GM04504 (cell line): ENCODE measurements at regions not wholly inside any gene's neighbourhood (a gene's known extent, or its start where the extent isn't known, plus 50 kb on each side); places are given as distances from the start of the nearest gene placed in this dataset.

ENCODE experiments used
- DNase-seq: peaks from one replicate; pipeline ENCODE4 v3.0.0-alpha.2; 2012; ENCODE audit warnings: low read depth

DNA sequence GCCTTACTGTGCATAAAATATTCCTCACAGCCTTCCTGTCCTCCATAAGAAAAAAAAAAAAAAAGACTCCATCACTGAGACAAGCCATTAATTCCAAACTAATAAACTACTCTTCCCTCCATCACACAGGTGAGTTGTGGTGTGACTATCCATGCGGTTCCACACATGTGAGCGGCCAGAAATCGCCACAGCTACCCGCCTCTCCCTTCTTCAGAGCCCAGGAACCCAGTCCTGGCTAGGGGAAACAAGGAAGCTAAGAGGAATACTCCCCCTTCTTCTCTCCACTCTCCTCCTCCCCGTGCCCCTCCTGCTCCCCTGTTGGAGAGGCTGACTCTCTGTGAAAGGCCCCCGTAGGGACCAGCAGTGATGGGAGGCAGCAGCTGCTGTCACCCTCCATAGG lies 128.6 kb upstream of the ARID1B start:
- no peak for DNase-seq

DNA sequence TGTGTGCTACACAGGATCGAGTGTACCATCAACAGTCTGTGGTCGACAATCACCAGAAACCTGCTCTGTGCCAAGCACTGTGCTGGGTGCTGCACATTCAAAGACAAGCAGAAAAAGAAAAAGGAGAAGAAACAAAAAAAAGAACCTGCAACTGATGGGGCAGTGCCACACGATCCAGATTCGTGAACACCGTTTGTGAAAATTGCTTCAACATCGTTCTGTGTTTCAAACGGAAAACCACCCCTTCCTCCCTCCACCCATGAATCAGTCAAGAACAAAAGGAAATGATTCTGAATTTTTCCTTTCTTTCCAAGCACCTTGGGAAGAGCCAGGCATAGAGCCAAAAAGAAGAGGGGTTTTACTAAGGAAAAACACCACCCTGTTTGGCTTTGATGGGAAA lies 129.2 kb upstream of the ARID1B start:
- DNase-seq: no peak

DNA sequence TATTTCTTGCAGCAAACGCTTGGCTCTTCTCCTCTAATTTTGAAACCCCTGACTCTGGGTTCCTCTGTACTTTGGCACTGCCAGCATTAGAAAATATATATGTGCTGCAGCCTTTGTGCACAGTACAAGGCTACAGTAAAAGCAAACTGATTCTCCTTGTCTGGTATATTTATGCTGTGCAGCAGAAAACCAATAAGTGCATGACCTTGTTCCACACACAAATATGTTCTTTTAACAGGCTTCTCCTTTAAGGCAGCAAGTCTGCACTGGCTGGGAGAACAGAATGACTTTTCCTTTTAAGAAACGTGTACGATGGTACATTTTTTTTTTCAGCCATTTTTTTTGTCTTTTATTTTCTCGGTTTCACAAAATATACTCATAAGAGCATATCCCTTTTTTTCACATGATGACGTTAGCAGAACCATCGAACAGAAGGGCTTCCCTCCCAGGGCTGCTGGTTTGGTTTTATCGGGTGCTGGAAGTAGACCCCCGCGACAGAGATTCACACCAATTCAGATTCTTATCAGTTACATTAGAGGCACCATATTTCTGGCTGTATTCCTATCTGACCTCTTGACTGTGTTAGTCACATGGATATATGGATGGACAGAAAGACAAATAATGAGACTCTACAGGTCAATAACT lies 129.9 kb upstream of the ARID1B start:
- no peak for DNase-seq

DNA sequence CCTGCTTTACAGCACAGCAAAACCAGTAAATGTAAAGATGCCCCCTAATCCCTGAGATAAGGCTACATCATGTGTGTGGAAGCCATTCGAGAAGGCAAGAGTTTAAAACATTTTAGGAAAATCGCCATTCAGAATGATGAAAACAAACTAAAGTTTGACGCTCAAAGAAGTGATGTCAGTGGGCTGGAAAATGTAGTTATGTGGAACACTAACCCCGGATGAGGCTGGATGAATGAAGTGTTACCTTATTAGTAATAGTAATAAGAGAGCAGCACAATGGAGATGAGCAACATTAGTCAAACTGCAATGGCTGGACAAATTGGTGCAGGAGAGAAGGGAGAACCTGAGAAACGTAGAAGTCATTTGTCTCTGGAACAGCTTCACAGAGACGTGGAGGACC lies 130.7 kb upstream of the ARID1B start:
- DNase-seq: no peak

DNA sequence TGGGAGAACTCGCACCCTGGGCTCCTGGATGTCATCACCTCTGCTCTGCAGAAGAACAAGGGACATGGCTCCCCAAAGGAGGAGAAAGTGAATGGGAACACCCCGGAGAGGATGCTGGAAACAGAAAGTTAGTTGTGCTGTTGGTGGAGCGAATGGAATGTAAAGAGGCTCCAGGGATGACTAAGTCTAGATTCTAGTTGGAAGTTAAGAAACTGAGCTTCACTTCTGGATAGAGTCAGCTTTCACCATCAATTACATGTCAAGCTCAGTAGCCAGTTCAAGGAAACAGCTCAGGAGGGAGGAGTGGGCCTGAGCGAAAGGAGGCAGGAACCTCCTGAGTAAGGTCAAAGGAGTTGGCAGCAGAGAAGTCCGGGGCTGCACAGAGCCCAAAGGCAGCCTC lies 132.1 kb upstream of the ARID1B start:
- no peak for DNase-seq

DNA sequence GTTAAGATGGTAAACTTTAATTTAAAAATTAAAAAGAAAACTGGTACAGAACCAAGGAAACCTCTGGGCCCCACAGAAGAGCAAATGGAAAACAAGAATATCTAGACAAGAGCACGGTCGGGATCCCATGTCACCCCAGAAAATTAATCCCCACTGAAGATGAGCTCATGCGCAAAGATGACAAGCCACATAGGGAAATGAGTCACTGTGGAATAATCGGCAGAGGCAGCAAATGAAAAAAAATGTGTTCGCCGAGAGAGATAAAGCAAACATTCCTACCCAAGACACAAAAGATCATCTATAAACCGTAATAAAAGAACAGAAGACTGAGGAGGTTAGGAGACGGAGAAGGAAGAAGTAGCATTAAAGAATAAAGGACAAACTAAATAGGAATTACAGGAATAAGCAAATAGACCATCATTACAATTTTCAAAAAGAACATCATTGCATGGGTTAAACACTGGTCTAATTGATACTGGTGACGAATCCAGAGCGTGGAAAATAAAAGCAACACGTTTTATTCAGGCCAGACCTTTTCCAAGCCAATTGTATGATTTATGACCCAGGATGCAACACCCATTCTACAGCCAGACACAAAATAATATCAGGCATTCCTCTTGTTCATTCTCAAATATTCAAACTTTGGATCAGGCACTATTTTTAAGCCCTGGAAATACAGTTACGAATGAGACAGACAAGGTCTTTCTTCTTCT lies 138.0 kb upstream of the ARID1B start:
- no peak for DNase-seq

DNA sequence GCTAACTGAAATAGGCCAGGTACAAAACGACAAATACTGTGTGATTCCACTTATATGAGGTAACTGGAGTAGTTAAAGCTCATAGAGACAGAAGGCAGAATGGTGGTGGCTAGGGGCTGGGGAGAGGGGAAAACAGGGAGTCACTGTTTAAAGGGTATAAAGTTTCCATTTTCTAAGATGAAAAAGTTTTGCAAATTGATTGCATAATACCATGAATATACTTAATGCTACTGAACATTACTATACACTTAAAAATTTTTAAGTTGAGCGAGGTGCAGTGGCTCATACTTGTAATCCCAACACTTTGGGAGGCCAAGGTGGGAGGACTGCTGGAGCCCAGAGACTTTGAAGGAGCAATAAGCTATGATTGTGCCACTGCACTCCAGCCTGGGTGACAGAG lies 138.6 kb upstream of the ARID1B start:
- no peak for DNase-seq

DNA sequence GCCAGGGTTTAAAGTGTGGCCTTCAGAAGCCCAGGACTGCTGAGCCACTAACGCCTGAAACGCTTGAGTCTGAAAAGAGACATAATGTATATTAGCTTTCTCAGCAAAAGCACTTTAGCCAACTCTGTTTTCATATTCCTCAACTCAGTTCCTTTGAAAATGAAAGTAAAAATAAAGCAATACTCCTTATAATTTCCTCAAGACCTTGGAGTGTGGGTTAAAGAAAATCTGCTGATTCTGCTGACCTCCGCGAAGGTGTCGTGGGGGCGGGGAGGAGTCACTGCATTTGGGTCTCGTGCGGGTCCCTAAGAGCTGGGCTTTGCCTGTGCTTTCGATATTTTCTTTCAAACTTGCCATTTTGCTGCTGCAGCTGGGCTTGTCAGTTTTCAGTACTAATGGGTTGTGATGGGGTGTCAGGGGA lies 142.2 kb upstream of the ARID1B start:
- DNase-seq: no peak

DNA sequence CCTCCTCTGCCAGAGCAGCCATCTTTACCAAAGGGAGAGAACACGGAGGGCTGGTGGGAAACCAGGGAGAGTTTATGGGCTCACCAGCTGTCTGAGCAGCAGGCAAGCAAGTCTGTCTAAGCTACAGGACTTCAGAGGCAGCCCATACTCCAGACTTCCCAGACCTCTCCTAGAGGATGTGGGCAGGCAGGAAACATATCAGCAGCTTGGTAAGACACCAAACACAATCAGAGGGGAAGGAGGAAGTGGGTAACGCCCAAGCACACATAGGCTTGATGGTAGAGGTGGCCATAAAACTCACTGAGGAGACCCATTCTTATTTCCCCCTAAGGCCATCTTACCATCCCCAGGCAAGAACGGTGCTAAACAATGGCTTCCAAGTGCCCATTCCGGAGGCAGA lies 143.1 kb upstream of the ARID1B start:
- DNase-seq: no peak

DNA sequence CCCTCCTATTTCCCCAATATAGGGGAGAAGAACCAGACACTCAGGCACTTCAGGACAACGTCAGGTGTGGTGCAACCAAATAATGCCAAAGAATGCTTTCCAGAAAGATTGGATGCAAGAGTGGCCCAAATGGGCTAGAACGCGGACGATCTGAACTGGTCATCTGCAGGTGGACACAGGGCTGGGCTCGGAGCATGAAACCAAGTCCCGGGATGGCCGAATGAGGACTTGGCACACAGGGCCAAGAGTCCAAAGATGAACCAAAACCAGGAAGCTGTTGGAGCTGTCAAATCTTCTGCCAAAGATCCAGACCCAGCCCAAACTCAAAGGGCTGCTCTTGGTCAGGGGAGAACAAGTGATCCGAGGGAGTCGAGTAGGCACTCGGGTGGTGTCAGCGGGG lies 143.9 kb upstream of the ARID1B start:
- no peak for DNase-seq

DNA sequence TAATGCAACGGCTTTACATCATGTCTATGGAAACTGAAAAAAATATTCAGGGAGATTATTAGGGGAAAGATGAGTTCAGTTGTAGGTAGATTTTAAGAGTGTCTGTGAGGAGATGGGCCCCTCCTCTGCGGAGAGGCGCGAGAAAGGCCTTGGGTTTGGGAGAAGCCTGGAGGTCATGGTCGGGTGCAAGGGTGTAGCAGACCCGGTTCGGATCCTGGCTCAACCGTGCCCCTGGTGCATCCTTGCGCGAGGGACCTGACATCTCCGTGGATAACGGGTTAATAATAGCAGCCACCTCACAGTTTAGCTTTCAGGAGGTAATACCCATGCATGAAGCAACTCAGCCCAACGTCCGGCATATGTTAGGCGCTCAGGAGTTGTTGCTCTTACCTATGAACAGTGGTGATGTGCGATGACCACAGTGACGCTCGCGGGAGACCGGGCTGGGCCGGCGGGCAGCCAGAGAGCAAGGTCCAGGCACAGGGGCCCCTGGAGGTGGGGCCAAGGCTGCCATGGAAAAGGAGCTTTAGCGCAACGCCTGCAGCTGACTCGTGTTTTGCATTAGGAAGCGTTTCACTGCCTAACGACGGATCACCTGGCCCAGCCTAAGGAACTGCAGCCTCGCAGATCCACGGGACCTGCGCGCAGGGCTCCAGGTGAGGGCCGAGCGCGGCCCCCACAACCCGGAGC lies 146.4 kb upstream of the ARID1B start:
- no peak for DNase-seq

DNA sequence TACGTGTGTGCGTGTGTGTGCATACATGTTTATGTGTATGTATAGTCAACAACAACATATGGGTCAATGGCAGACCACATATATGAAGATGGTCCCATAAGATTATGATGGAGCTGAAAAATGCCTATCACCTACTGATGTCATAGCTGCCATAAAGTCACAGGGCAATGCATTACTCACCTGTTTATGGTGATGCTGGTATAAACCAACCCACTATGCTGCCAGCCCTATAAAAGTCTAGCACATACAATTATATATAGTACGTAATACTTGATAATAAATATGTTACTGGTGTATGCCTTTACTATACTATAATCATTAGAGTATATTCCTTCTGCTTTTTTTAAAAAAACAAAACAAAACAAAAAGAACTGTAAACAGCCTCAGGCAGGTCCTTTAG lies 148.4 kb upstream of the ARID1B start:
- no peak for DNase-seq

DNA sequence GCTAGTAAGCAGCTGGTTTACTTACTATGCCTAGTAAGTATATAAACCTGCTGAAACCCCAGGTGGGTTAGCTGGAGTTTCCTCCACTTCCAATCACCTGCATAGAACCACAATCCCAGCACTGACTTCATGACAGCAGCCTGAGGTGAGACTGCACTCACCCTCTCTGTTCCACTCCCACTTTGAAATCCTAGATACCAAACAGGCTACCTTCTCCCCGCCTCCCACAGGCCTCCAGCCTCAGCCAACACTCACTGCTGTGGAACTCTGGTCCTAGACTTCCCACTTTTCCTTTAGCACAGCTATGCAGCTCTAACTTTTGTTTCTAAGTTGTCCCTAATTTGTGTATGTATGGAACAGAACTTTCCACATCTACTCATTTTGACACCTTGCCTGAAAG lies 149.7 kb upstream of the ARID1B start:
- no peak for DNase-seq

DNA sequence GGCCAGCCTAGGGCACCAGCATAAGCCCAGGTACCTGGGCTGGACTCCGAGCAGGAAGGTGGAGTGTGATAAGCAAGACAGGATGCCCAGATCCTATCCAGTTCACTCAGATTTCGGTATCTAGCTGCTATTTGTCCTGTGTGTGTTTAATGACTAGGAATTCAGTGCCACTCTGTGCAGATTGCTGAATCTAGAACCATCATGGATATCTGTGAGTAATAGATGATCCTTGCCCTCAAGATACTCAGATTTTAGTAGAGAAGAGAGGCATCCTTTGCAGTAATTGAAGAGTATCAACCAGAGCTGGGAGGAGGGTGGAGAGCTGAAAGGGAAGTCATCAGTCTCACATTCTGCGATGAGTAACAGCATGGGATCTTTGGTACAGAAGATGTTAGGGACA lies 155.0 kb upstream of the ARID1B start:
- DNase-seq: no peak

DNA sequence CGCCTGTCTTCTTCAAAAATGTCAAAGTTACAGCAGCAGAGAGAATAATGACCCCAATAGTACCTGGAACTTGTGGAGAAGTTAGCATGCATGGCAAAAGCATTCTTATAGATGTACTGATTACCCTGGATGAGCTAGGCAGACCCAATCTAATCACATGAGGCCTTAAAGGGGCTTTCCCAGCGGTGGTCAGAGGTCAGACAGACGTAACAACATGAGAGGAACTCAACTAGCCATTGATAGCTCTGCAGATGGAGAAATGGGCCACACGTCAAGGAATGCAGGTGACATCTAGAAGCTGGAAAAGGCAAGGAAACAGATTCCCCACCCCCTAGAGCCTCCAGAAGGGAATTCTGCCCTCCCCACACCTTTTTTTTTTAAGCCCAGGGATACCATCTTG lies 156.8 kb upstream of the ARID1B start:
- DNase-seq: no peak

DNA sequence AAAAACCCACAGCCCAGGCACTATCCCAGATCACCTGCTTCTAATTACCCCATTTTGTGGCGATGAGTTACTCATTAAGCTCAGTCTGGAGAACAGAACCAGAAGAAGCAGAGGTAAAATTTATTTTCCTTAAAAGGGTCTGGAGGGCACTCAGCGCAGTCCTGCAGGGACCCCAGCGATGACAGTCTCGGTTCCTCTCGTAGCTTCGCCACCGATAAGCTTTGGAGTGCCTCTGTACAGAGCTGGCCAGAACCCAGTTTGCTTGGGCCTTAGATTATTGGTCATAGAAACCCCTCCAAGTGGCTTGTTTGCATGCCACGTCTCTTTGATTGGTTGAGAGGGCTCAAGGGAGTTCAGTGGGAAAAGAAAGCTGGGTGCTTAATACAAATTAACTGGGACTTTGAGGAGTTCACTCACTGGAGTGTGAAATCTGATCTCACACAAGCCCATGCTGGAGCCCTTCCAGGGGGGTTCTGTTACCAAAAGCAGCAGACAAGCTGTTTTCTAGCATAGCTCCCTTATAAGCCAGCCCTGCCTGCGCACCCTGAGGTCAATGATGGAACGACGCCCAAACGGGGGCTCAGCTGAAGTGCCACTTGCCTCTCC lies 158.5 kb upstream of the ARID1B start:
- DNase-seq: no peak

DNA sequence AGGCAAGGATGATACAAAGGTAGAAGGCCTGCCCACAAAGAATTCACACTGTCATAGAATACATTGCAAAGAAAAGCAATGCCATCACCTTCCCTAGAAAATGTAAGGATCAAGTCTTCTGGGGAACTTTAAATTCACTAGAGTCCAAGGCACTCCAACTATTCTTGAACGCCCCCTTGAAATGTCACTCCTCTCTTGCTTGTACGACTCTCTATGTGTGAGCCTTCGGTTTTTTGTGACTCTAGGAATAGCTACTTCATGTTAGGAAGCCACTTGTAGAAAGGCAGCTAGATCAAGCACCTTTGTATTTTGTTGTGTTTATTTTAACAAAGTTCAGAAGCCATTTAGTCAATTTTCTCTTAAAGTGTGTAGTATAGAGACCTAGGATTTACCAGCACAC lies 159.2 kb upstream of the ARID1B start:
- DNase-seq: no peak

DNA sequence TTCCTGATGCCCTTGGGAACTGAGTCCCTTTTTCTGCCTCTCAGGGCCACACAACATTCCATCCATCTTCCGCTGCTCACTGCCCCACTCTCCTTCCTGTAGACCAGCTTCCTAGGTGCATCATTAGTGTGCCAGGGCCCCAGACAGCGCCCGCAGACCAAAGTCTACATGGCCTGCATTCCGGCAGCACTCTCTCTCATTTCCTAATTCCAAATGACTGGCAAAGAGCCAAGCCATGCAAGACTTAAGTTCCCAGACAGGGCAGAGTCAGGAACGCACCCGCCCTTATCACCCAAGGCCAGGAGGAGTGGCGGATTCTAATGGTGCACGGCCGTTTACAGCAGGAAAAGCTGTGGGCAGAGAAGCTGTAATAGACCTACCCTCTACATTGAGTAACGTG lies 159.8 kb upstream of the ARID1B start:
- DNase-seq: no peak

DNA sequence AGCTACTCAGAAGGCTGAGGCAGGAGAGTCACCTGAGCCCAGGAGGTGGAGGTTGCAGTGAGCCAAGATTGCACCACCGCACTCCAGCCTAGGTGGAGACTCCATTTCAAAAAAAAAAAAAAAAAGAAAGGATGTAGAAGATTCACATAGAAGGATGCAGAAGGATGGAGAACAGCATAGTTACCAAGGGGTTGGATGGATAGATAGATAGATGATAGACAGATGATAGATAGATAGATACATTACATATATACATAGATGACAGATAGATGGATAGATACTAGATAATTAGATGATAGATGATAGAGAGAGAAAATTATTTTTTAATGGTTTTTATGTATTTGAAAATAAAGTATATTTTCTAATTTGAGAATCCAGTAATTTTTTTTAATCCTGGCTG lies 160.7 kb upstream of the ARID1B start:
- no peak for DNase-seq

DNA sequence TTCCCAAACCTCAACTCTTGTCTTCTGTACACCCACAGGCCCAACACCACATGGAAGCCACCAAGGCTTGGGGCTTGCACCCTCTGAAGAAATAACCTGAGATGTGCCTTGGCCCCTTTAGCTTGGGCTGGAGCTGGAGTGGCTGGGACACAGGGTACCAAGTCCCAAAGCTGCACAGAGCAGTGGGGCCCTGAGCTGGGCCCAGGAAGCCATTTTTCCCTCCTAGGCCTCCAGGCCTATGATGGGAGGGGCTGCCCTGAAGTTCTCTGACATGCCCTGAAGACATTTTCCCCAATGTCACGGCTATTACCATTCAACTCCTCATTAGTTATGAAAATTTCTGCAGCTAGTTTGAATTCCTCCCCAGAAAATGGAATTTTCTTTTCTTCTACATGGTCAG lies 163.2 kb upstream of the ARID1B start:
- no peak for DNase-seq

DNA sequence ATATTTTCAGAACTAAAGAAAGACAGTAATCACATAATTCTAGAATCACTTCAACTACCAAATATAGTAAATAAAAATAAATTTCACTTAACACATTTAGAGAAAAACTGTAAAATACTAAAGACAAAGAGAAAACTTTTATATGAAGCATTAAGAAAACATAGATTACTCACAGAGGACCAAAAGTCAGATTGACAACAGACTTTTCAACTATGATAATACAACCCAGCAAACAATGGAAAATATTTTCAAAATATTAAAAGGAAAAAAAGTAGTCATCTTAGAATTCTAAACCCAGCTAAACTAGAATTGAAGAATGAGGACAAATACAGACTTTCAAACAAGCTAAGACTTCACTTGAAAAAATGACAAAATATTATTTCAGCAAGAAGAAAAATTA lies 164.8 kb upstream of the ARID1B start:
- no peak for DNase-seq

DNA sequence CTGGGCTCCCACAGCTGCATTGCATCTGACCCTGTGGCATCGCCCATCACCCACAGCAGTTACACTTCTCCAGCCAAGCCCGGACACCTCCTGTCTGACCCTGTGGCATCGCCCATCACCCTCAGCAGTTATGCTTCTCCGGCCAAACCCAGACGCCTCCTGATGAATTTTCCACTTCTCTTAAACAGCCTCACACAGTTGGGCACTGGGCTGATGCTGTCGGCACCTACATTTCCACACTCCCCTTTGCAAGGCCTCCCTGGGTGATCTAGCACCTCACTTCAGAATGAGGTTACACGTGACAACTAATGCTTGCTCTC lies 175.2 kb upstream of the ARID1B start:
- DNase-seq: no peak
